GM21717 (cell line): ENCODE measurements at regions not wholly inside any gene's neighbourhood (a gene's known extent, or its start where the extent isn't known, plus 50 kb on each side); places are given as distances from the start of the nearest gene placed in this dataset.
"Not testable (repeated sequence)": the region's sequence is repeated elsewhere in the genome, so short reads cannot be mapped to it uniquely, and the experiment has no call there.

Experiments
- ATAC-seq: cut with Tn5 transposase; IDR thresholded peaks from one replicate; pipeline ENCODE4 v1.9.1; 2021; ENCODE audit warnings: mild to moderate bottlenecking, moderate library complexity; ENCODE audit not compliant: unreplicated experiment

GRCh38 chr15:67918205-67918861 lies 78.5 kb upstream of the RNU6-1 start:
- ATAC-seq, result no peak

- ATAC-seq, result no peak
These were observed 80.8 kb upstream of the RNU6-1 start for GRCh38 chr15:67920524-67921240.

- no peak for ATAC-seq
These were observed 82.3 kb upstream of the RNU6-1 start for GRCh38 chr15:67922106-67922675.

GRCh38 chr15:67922971-67923945 lies 83.4 kb upstream of the RNU6-1 start:
- no peak for ATAC-seq

GRCh38 chr15:67924359-67924974 lies 84.6 kb upstream of the RNU6-1 start:
- ATAC-seq, result no peak

GRCh38 chr15:67925182-67925581 lies 85.3 kb upstream of the RNU6-1 start:
- ATAC-seq, result no peak

- ATAC-seq, result no peak
These were observed 87.8 kb upstream of the RNU6-1 start for GRCh38 chr15:67927501-67928168.

GRCh38 chr15:67928666-67929065 lies 88.8 kb upstream of the RNU6-1 start:
- ATAC-seq, result no peak

GRCh38 chr15:67930720-67931119 lies 90.9 kb upstream of the RNU6-1 start:
- ATAC-seq, result no peak

- ATAC-seq, result no peak
These were observed 92.0 kb upstream of the RNU6-1 start for GRCh38 chr15:67931861-67932260.

- not testable (repeated sequence) for ATAC-seq
These were observed 94.3 kb upstream of the RNU6-1 start for GRCh38 chr15:67934126-67934525.

GRCh38 chr15:67935244-67935643 lies 95.4 kb upstream of the RNU6-1 start:
- ATAC-seq, result no peak

GRCh38 chr15:67936258-67936657 lies 96.4 kb upstream of the RNU6-1 start:
- ATAC-seq, result no peak

- no peak for ATAC-seq
These were observed 97.4 kb upstream of the RNU6-1 start for GRCh38 chr15:67937153-67937761.

- ATAC-seq, result not testable (repeated sequence)
These were observed 99.3 kb upstream of the RNU6-1 start for GRCh38 chr15:67939179-67939578.

GRCh38 chr15:67939588-67940323 lies 99.9 kb upstream of the RNU6-1 start:
- ATAC-seq, result not testable (repeated sequence)

GRCh38 chr15:67940324-67940719 lies 100.5 kb upstream of the RNU6-1 start:
- ATAC-seq, result no peak

GRCh38 chr15:67941648-67942310 lies 101.9 kb upstream of the RNU6-1 start:
- no peak for ATAC-seq
